Caco-2 (cell line): ENCODE measurements at regions not wholly inside any gene's neighbourhood (a gene's known extent, or its start where the extent isn't known, plus 50 kb on each side); places are given as distances from the start of the nearest gene placed in this dataset.

Source experiments
- BruUV-seq: library from RNA; stranded (reverse); fragments of 400-500 nt; replicated peaks from 2 replicates; lab custom pipeline; 2021; lab: Mats Ljungman, UMichigan
- CTCF ChIA-PET: fragments of 300-600 bp; sonication (Branson Sonifier 250); formaldehyde crosslinking; loops from one replicate; lab custom pipeline; 2022; ENCODE audit warnings: antibody characterized with exemption; lab: Charles Lee
- POLR2A ChIA-PET: fragments of 300-600 bp; sonication (Branson Sonifier 250); formaldehyde crosslinking; loops from one replicate; lab custom pipeline; 2022; ENCODE audit warnings: antibody characterized with exemption; lab: Charles Lee
- DNase-seq, 2 experiments: peaks; one replicate each; pipeline versions ENCODE4 v3.0.0 to v3.0.0-alpha.2; 2020 to 2022
- H3K27me3 ChIP-seq: replicated peaks from 2 replicates; pipeline ENCODE4 v1.6.0; 2011; ENCODE audit warnings: low read length; ENCODE audit not compliant: control insufficient read depth, insufficient read depth
- H3K36me3 ChIP-seq: 2 replicates; pipeline ENCODE4 v1.5.1; 2011; ENCODE audit warnings: low read length; ENCODE audit not compliant: control insufficient read depth, insufficient read depth
- H3K4me1 ChIP-seq: fragments of 250-450 bp; sonication (Bioruptor Pico); 2 replicates; pipeline ENCODE4 v1.5.1; 2020; ENCODE audit warnings: mild to moderate bottlenecking
- H3K4me3 ChIP-seq: 2 replicates; pipeline ENCODE4 v1.5.1; 2011; ENCODE audit warnings: low read depth, mild to moderate bottlenecking, control low read depth, low read length
- H3K9me3 ChIP-seq: fragments of 250-450 bp; sonication (Bioruptor Pico); 2 replicates; pipeline ENCODE4 v1.5.1; 2020; ENCODE audit warnings: mild to moderate bottlenecking, moderate library complexity
- H3K27ac Mint-ChIP-seq: one replicate; pipeline ENCODE4 v1.8.0; 2022; ENCODE audit warnings: mixed read lengths; ENCODE audit not compliant: unreplicated experiment
- H3K27me3 Mint-ChIP-seq: one replicate; pipeline ENCODE4 v1.8.0; 2022; ENCODE audit warnings: mixed read lengths; ENCODE audit not compliant: insufficient read depth, unreplicated experiment
- H3K36me3 Mint-ChIP-seq: one replicate; pipeline ENCODE4 v1.8.0; 2022; ENCODE audit warnings: mild to moderate bottlenecking, mixed read lengths; ENCODE audit not compliant: insufficient read depth, unreplicated experiment
- H3K4me1 Mint-ChIP-seq: one replicate; pipeline ENCODE4 v1.8.0; 2022; ENCODE audit warnings: low read depth, mixed read lengths; ENCODE audit not compliant: unreplicated experiment
- H3K4me3 Mint-ChIP-seq: one replicate; pipeline ENCODE4 v1.8.0; 2022; ENCODE audit warnings: mild to moderate bottlenecking, moderate library complexity, mixed read lengths; ENCODE audit not compliant: unreplicated experiment
- H3K9me3 Mint-ChIP-seq: one replicate; pipeline ENCODE4 v1.8.0; 2022; ENCODE audit warnings: mixed read lengths; ENCODE audit not compliant: unreplicated experiment
- CTCF ChIP-seq, 2 experiments: fragments of 200-600 bp in 1 of 2; IDR thresholded peaks; 1 replicate in 1 of 2; 2 replicates in 1 of 2; pipeline versions ENCODE4 v1.5.1 to v1.8.0; 2011 to 2022; ENCODE audit warnings: antibody characterized with exemption in 1 of 2, control low read depth in 1 of 2, inconsistent platforms in 1 of 2, low read depth in 1 of 2, low read length in 1 of 2, mild to moderate bottlenecking in 1 of 2, moderate library complexity in 1 of 2; ENCODE audit not compliant: insufficient read depth in 1 of 2, severe bottlenecking in 1 of 2, unreplicated experiment in 1 of 2
- intact Hi-C: fragments of 100-400 bp; cut with micrococcal nuclease; formaldehyde crosslinking; loops from one replicate; pipeline ENCODE4 v1.10.0; 2022; ENCODE audit not compliant: unreplicated experiment

- DNase-seq = no peak
- POLR2A ChIA-PET = no interaction called here
- peaks cover 3% of the 10 kb centered on the region for H3K27me3 Mint-ChIP-seq
- no peak for TF ChIP-seq CTCF (IDR thresholded peaks at IDR 0.05; ENCODE audit: insufficient read depth in 1 of 2, low read depth in 1 of 2, low read length in 1 of 2, severe bottlenecking in 1 of 2, unreplicated experiment in 1 of 2)
- Histone ChIP-seq H3K9me3 (no peaks in the 10 kb centered on the region; the same call in 1 of the 2 replicates), H3K4me1 (no peaks in the 10 kb centered on the region), H3K36me3 (no peaks in the 10 kb centered on the region), H3K4me3 (no peak overlapping the region), H3K27me3 (no peaks in the 10 kb centered on the region)
- H3K27ac Mint-ChIP-seq = no peak overlapping the region
- intact Hi-C loops = no loop called here
- no peaks in the 10 kb centered on the region for H3K4me1 Mint-ChIP-seq
- BruUV-seq = no TSS peak
- H3K4me3 Mint-ChIP-seq = no peak overlapping the region
- H3K9me3 Mint-ChIP-seq = no peaks in the 10 kb centered on the region
- CTCF ChIA-PET = interaction anchor here (0.6 kb wide), 1 partner anchor 516 kb away, joined by 3 read pairs; the partner anchor contains the start of genes PEX1 and RBM48
- no peaks in the 10 kb centered on the region for H3K36me3 Mint-ChIP-seq
These were observed 73.5 kb downstream of the SAMD9 start for GRCh38 chr7:93044147-93044810.

DNA sequence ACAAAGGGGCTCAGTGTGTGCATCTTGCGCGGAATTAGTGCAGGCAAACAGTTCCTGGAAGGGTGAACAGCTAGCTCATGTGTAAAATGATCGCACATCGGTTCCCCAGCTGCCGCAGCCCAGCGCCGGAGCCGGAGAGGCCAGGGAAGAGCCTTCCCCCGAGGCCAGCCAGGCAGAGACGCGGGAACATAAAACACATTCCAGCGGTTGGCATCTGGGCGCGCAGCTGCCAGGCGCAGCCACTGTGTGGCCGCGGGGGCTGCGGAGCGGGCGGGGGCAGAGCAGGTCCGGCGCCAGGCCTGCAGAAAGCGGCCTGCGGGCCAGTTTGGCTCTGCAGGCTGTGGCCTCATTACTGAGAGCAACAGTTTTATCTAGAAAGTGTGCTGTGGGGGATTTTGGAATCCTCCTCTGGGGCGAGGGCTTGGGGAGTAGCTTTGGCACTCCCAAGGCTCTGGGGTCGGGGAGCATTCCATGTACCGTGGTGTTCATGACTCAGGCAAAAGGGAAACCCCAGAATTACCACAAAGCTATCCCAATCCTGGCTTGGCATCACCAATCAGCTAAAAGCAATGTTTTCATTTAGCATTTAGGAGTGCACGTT lies 74.3 kb downstream of the SAMD9 start:
- CTCF ChIA-PET = no interaction called here

DNA sequence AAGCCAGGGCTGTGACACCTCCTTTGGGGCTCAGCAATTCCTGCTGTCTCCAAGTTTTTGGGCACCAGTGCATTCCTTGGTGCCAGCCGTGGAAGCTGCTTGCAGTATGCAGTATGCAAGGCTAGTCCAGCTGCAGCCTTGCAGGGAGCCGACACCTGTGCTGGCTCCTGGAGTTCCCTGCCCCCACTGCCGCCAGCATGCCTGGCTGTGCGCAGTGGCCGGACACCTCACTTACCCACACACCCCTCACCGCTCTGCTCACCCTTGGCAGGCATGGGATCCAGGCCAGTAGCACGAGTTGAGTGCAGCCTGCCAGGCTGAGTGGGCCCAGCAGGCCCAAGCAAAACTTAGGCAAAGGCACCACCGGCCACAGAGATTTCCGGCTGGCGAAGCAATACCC lies 77.4 kb downstream of the SAMD9 start:
- TF ChIP-seq CTCF (IDR thresholded peaks at IDR 0.05; ENCODE audit: insufficient read depth in 1 of 2, low read depth in 1 of 2, low read length in 1 of 2, severe bottlenecking in 1 of 2, unreplicated experiment in 1 of 2) = no peak
- Histone ChIP-seq H3K36me3 (no peaks in the 10 kb centered on the region), H3K4me3 (no peak overlapping the region), H3K4me1 (no peaks in the 10 kb centered on the region), H3K9me3 (no peaks in the 10 kb centered on the region), H3K27me3 (no peaks in the 10 kb centered on the region)
- DNase-seq = no peak
- POLR2A ChIA-PET = no interaction called here
- intact Hi-C loops = no loop called here
- no peaks in the 10 kb centered on the region for H3K9me3 Mint-ChIP-seq
- H3K4me3 Mint-ChIP-seq = no peak overlapping the region
- H3K27me3 Mint-ChIP-seq = no peaks in the 10 kb centered on the region
- CTCF ChIA-PET = no interaction called here
- no peaks in the 10 kb centered on the region for H3K36me3 Mint-ChIP-seq
- no peak overlapping the region for H3K27ac Mint-ChIP-seq
- H3K4me1 Mint-ChIP-seq = no peaks in the 10 kb centered on the region
- BruUV-seq = no TSS peak

More for the DNA sequence above, 74.3 kb downstream of the SAMD9 start:
- Histone ChIP-seq H3K4me3 (no peak overlapping the region), H3K27me3 (no peaks in the 10 kb centered on the region), H3K9me3 (no peaks in the 10 kb centered on the region), H3K36me3 (no peaks in the 10 kb centered on the region), H3K4me1 (no peaks in the 10 kb centered on the region)
- intact Hi-C loops = no loop called here
- POLR2A ChIA-PET = no interaction called here
- H3K4me3 Mint-ChIP-seq = no peak overlapping the region
- no peak for DNase-seq
- no TSS peak for BruUV-seq
- no peaks in the 10 kb centered on the region for H3K36me3 Mint-ChIP-seq
- H3K27me3 Mint-ChIP-seq = peaks cover 2% of the 10 kb centered on the region
- H3K27ac Mint-ChIP-seq = no peak overlapping the region
- no peaks in the 10 kb centered on the region for H3K4me1 Mint-ChIP-seq
- TF ChIP-seq CTCF (IDR thresholded peaks at IDR 0.05; ENCODE audit: insufficient read depth in 1 of 2, low read depth in 1 of 2, low read length in 1 of 2, severe bottlenecking in 1 of 2, unreplicated experiment in 1 of 2) = no peak
- no peaks in the 10 kb centered on the region for H3K9me3 Mint-ChIP-seq
